ENCODE measurements at regions not wholly inside any gene's neighbourhood (a gene's known extent, or its start where the extent isn't known, plus 50 kb on each side); places are given as distances from the start of the nearest gene placed in this dataset.

DNA sequence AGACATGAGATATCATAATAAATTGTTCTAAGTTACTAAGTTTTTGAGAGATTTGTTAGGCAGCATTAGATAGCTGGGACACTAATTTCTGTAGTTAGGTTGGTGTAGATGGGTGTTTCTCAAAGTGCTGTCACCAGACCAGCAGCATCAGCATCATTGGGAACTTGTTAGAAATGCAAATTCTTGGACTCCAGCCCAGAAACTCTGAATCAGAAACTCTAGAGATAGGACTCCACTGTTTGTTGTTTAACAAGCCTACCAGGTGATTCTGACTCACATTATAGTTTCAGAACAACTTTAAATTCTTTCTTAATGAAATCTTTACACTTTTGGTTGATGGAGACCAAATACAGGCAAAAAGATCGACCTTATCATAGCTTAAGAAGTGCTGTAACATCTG, 173.7 kb downstream of the PABPC4L start:
- intact Hi-C loops (cut with DNase I): no loop called here
- no peaks in the 10 kb centered on the region for H3K4me1 ChIP-seq
- no peak for DNase-seq
- H3K9me3 ChIP-seq: no peaks in the 10 kb centered on the region
- TF ChIP-seq POLR2A (IDR thresholded peaks at IDR 0.05) (no peak), EP300 (IDR thresholded peaks at IDR 0.05) (no peak), POLR2AphosphoS5 (IDR thresholded peaks at IDR 0.05) (no peak)
- TF ChIP-seq, protein P1, sequence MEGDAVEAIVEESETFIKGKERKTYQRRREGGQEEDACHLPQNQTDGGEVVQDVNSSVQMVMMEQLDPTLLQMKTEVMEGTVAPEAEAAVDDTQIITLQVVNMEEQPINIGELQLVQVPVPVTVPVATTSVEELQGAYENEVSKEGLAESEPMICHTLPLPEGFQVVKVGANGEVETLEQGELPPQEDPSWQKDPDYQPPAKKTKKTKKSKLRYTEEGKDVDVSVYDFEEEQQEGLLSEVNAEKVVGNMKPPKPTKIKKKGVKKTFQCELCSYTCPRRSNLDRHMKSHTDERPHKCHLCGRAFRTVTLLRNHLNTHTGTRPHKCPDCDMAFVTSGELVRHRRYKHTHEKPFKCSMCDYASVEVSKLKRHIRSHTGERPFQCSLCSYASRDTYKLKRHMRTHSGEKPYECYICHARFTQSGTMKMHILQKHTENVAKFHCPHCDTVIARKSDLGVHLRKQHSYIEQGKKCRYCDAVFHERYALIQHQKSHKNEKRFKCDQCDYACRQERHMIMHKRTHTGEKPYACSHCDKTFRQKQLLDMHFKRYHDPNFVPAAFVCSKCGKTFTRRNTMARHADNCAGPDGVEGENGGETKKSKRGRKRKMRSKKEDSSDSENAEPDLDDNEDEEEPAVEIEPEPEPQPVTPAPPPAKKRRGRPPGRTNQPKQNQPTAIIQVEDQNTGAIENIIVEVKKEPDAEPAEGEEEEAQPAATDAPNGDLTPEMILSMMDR (IDR thresholded peaks at IDR 0.05): no peak
- WGBS, 2 donors: 46 to 67% methylated on average over 1 of the region's 1 CpG
- no peaks in the 10 kb centered on the region for H3K36me3 ChIP-seq
- H3K27ac ChIP-seq: no peak overlapping the region
- no peak overlapping the region for H3K4me3 ChIP-seq
- H3K27me3 ChIP-seq: no peaks in the 10 kb centered on the region

DNA sequence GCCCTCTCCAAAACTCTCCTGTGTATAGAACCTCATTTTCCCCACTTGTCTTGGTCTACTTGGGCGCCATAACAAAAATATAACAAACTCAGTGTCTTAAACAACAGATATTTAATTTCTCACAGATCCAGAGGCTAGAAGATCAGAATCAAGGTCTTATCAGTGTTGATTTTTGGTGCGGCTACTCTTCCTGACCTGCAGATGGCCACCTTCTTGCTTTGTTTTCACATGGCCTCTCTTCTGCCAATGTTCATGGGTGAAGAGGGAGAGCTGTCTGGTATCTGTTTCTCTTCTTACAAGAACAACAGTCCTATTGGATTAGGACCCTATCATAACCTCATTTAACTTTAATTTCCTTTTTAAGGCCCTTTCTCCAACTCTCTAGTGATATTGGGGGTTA, 177.3 kb downstream of the PABPC4L start:
- TF ChIP-seq EP300 (IDR thresholded peaks at IDR 0.05) (no peak), POLR2A (IDR thresholded peaks at IDR 0.05) (no peak), POLR2AphosphoS5 (IDR thresholded peaks at IDR 0.05) (no peak)
- TF ChIP-seq, protein P1 (IDR thresholded peaks at IDR 0.05): no peak
- Histone ChIP-seq H3K4me3 (no peak overlapping the region), H3K36me3 (no peaks in the 10 kb centered on the region), H3K27me3 (no peaks in the 10 kb centered on the region), H3K9me3 (no peaks in the 10 kb centered on the region), H3K4me1 (no peaks in the 10 kb centered on the region), H3K27ac (no peak overlapping the region)
- intact Hi-C loops (cut with DNase I): no loop called here
- 61 to 87% methylated on average over 2 of the region's 2 CpGs for WGBS, 2 donors
- no peak for DNase-seq

DNA sequence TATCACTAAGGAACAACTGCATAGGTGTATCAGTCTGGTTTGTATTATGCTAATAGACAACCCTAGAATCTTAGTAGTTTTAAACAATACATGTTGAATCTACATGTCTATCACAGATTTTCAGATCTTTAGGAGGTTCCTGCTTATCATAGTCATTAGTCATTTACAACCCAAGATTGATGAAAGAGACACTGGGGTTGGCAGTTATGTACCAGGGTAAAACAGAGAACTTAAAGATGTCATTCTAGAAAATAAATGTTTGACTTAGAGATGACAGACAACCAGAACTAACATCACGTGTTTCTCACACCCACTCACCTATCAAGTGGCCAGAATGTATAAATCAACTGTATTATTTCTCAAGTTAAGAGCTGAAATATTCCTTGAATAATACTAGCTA, 181.9 kb downstream of the PABPC4L start:
- 27 to 69% methylated on average over 1 of the region's 1 CpG for WGBS, 2 donors
- no peaks in the 10 kb centered on the region for H3K27me3 ChIP-seq
- no peak overlapping the region for H3K27ac ChIP-seq
- no peaks in the 10 kb centered on the region for H3K9me3 ChIP-seq
- no peak for DNase-seq
- H3K36me3 ChIP-seq: no peaks in the 10 kb centered on the region
- H3K4me1 ChIP-seq: no peaks in the 10 kb centered on the region
- H3K4me3 ChIP-seq: no peak overlapping the region
- intact Hi-C loops (cut with DNase I): no loop called here
- TF ChIP-seq EP300 (IDR thresholded peaks at IDR 0.05) (no peak), POLR2AphosphoS5 (IDR thresholded peaks at IDR 0.05) (no peak), POLR2A (IDR thresholded peaks at IDR 0.05) (no peak)
- TF ChIP-seq, protein P1 (IDR thresholded peaks at IDR 0.05): no peak

DNA sequence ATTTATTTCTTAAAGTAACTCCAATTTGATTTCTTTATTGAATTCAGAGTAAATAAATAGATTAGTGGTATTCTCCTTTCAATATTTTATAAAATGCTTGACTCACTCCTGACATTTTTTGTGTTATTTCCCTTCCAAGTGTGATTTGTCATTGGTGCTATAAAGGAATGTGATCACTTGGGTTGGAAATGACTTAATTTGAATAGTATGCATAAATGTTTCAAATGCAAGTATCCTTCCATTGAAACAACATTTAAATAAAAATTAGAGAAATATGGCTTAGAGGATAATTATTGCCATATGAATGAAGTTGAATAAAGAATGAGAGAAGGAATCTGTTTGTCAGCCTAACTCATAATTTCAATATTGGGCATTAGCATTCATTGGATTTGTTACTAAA, 182.7 kb downstream of the PABPC4L start:
- Histone ChIP-seq H3K27me3 (no peaks in the 10 kb centered on the region), H3K27ac (no peak overlapping the region), H3K4me1 (no peaks in the 10 kb centered on the region), H3K4me3 (no peak overlapping the region), H3K36me3 (no peaks in the 10 kb centered on the region), H3K9me3 (no peaks in the 10 kb centered on the region)
- TF ChIP-seq EP300 (IDR thresholded peaks at IDR 0.05) (no peak), POLR2AphosphoS5 (IDR thresholded peaks at IDR 0.05) (no peak), POLR2A (IDR thresholded peaks at IDR 0.05) (no peak)
- TF ChIP-seq, protein P1 (IDR thresholded peaks at IDR 0.05): no peak
- DNase-seq: no peak
- intact Hi-C loops (cut with DNase I): no loop called here

DNA sequence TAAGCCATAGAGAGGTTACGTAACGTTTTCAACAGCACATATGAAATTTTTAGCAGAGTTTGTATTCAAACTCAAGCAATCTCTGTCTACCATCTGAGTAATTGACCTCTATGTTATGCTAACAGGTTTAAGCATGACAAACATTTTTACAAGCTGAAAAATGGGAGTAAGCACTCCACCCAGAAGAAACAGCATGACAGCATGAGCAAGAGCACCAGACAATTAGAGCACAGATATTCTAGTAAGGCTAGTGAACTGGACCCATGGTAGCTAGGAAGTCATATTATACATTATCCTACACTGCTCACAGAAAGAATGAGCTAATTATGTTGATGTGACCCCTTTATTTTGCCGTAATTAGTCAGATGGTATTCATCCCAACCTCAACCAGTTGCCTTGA, 200.5 kb downstream of the PABPC4L start:
- TF ChIP-seq, protein P1 (IDR thresholded peaks at IDR 0.05): no peak
- no peak for TF ChIP-seq EP300 (IDR thresholded peaks at IDR 0.05)
- TF ChIP-seq POLR2A (IDR thresholded peaks at IDR 0.05): no peak
- TF ChIP-seq POLR2AphosphoS5 (IDR thresholded peaks at IDR 0.05): no peak
- WGBS, 2 donors: 83 to 91% methylated on average over 3 of the region's 3 CpGs
- no peaks in the 10 kb centered on the region for H3K4me1 ChIP-seq
- no peak for DNase-seq
- intact Hi-C loops (cut with DNase I): no loop called here
- no peak overlapping the region for H3K4me3 ChIP-seq
- H3K36me3 ChIP-seq: no peaks in the 10 kb centered on the region
- no peaks in the 10 kb centered on the region for H3K27me3 ChIP-seq
- H3K9me3 ChIP-seq: no peaks in the 10 kb centered on the region
- no peak overlapping the region for H3K27ac ChIP-seq

Measured in sigmoid colon (tissue), 6 donors.